Activated T-helper 2 cell treated with anti-CD3 and anti-CD28 coated beads, Interferon-gamma antibody, Interleukin-2, Interleukin-4, amounts not matched to agents 10 μg/mL and 5 μg/mL and 100 μg/mL, durations not matched to agents 14 hours and 24 hours and 36 hours (primary cell): ENCODE measurements at regions not wholly inside any gene's neighbourhood (a gene's known extent, or its start where the extent isn't known, plus 50 kb on each side); places are given as distances from the start of the nearest gene placed in this dataset.

Source experiments
- DNase-seq: peaks from one replicate; pipeline ENCODE4 v3.0.0; 2021; ENCODE audit warnings: low spot score
- H3K27ac Mint-ChIP-seq: one replicate; pipeline ENCODE4 v1.8.0; 2021; ENCODE audit warnings: mixed read lengths
- H3K27me3 Mint-ChIP-seq: one replicate; pipeline ENCODE4 v1.8.0; 2021; ENCODE audit warnings: low read depth, mixed read lengths
- H3K36me3 Mint-ChIP-seq: one replicate; pipeline ENCODE4 v1.8.0; 2021; ENCODE audit warnings: low read depth, mixed read lengths
- H3K4me1 Mint-ChIP-seq: one replicate; pipeline ENCODE4 v1.8.0; 2021; ENCODE audit warnings: low read depth, mixed read lengths
- H3K4me3 Mint-ChIP-seq: one replicate; pipeline ENCODE4 v1.8.0; 2021; ENCODE audit warnings: low read depth, mild to moderate bottlenecking, moderate library complexity, mixed read lengths
- H3K9me3 Mint-ChIP-seq: one replicate; pipeline ENCODE4 v1.8.0; 2021; ENCODE audit warnings: mixed read lengths
- intact Hi-C: fragments of 100-400 bp; cut with micrococcal nuclease; formaldehyde crosslinking; loops from one replicate; pipeline ENCODE4 v1.15.1; 2023

- H3K9me3 Mint-ChIP-seq, result no peaks in the 10 kb centered on the region
- no peaks in the 10 kb centered on the region for H3K4me1 Mint-ChIP-seq
- intact Hi-C loops, result no loop called here
- peaks cover 2% of the 10 kb centered on the region for H3K27me3 Mint-ChIP-seq
- no peak overlapping the region for H3K27ac Mint-ChIP-seq
- no peak overlapping the region for H3K4me3 Mint-ChIP-seq
- DNase-seq, result no peak
- no peaks in the 10 kb centered on the region for H3K36me3 Mint-ChIP-seq
These were observed 55.2 kb upstream of the KCNH8 start for GRCh38 chr3:19093084-19093483.

- H3K4me3 Mint-ChIP-seq, result no peak overlapping the region
- no peak overlapping the region for H3K27ac Mint-ChIP-seq
- intact Hi-C loops, result loop anchor here (10.0 kb wide), 1 partner anchor 177 kb away; no protein-coding TSS in a partner anchor
- no peaks in the 10 kb centered on the region for H3K4me1 Mint-ChIP-seq
- no peak for DNase-seq
- no peaks in the 10 kb centered on the region for H3K36me3 Mint-ChIP-seq
- H3K9me3 Mint-ChIP-seq, result no peaks in the 10 kb centered on the region
- peaks cover 2% of the 10 kb centered on the region for H3K27me3 Mint-ChIP-seq
These were observed 70.9 kb upstream of the KCNH8 start for GRCh38 chr3:19077388-19077787.

GRCh38 chr3:19075037-19075436 lies 73.3 kb upstream of the KCNH8 start:
- Mint-ChIP-seq H3K27ac (no peak overlapping the region), H3K36me3 (no peaks in the 10 kb centered on the region)
- intact Hi-C loops, result loop anchor here (10.0 kb wide), 1 partner anchor 180 kb away; no protein-coding TSS in a partner anchor

GRCh38 chr3:19074257-19074900 lies 73.9 kb upstream of the KCNH8 start:
- Mint-ChIP-seq H3K27me3 (peaks cover 2% of the 10 kb centered on the region), H3K27ac (no peak overlapping the region), H3K4me3 (no peak overlapping the region), H3K9me3 (no peaks in the 10 kb centered on the region), H3K36me3 (no peaks in the 10 kb centered on the region), H3K4me1 (no peaks in the 10 kb centered on the region)
- DNase-seq, result no peak
- intact Hi-C loops, result loop anchor here (10.0 kb wide), 1 partner anchor 180 kb away; no protein-coding TSS in a partner anchor

More at GRCh38 chr3:19075037-19075436, 73.3 kb upstream of the KCNH8 start:
- Mint-ChIP-seq H3K9me3 (no peaks in the 10 kb centered on the region), H3K27me3 (peaks cover 3% of the 10 kb centered on the region), H3K4me1 (no peaks in the 10 kb centered on the region), H3K4me3 (no peak overlapping the region)
- no peak for DNase-seq

- intact Hi-C loops, result loop anchor here (10.0 kb wide), 1 partner anchor 181 kb away; no protein-coding TSS in a partner anchor
- no peak overlapping the region for H3K4me3 Mint-ChIP-seq
- no peaks in the 10 kb centered on the region for H3K9me3 Mint-ChIP-seq
- no peak overlapping the region for H3K27ac Mint-ChIP-seq
- H3K27me3 Mint-ChIP-seq, result peaks cover 2% of the 10 kb centered on the region
- H3K4me1 Mint-ChIP-seq, result no peaks in the 10 kb centered on the region
- no peaks in the 10 kb centered on the region for H3K36me3 Mint-ChIP-seq
- DNase-seq, result no peak
These were observed 74.8 kb upstream of the KCNH8 start for GRCh38 chr3:19073341-19074105.

- Mint-ChIP-seq H3K4me3 (no peak overlapping the region), H3K27me3 (peaks cover 7% of the 10 kb centered on the region), H3K9me3 (no peaks in the 10 kb centered on the region), H3K27ac (no peak overlapping the region), H3K36me3 (no peaks in the 10 kb centered on the region), H3K4me1 (no peaks in the 10 kb centered on the region)
- intact Hi-C loops, result loop anchor here (10.0 kb wide), 1 partner anchor 184 kb away; no protein-coding TSS in a partner anchor
- no peak for DNase-seq
These were observed 78.0 kb upstream of the KCNH8 start for GRCh38 chr3:19070325-19070724.

GRCh38 chr3:19065027-19065426 lies 83.3 kb upstream of the KCNH8 start:
- no peaks in the 10 kb centered on the region for H3K9me3 Mint-ChIP-seq
- H3K4me3 Mint-ChIP-seq, result no peak overlapping the region
- DNase-seq, result no peak
- peaks cover 7% of the 10 kb centered on the region for H3K27me3 Mint-ChIP-seq
- no peaks in the 10 kb centered on the region for H3K36me3 Mint-ChIP-seq
- no peak overlapping the region for H3K27ac Mint-ChIP-seq
- intact Hi-C loops, result no loop called here
- no peaks in the 10 kb centered on the region for H3K4me1 Mint-ChIP-seq

GRCh38 chr3:19063936-19064335 lies 84.4 kb upstream of the KCNH8 start:
- Mint-ChIP-seq H3K9me3 (no peaks in the 10 kb centered on the region), H3K27me3 (peaks cover 7% of the 10 kb centered on the region), H3K4me3 (no peak overlapping the region), H3K36me3 (no peaks in the 10 kb centered on the region), H3K27ac (no peak overlapping the region), H3K4me1 (no peaks in the 10 kb centered on the region)
- intact Hi-C loops, result no loop called here
- DNase-seq, result no peak

GRCh38 chr3:19060404-19060803 lies 87.9 kb upstream of the KCNH8 start:
- Mint-ChIP-seq H3K27me3 (peaks cover 7% of the 10 kb centered on the region), H3K9me3 (no peaks in the 10 kb centered on the region), H3K36me3 (no peaks in the 10 kb centered on the region), H3K4me1 (no peaks in the 10 kb centered on the region), H3K27ac (no peak overlapping the region), H3K4me3 (no peak overlapping the region)
- no peak for DNase-seq
- intact Hi-C loops, result no loop called here

- intact Hi-C loops, result no loop called here
- H3K4me1 Mint-ChIP-seq, result no peaks in the 10 kb centered on the region
- H3K36me3 Mint-ChIP-seq, result no peaks in the 10 kb centered on the region
- no peak overlapping the region for H3K4me3 Mint-ChIP-seq
- H3K27me3 Mint-ChIP-seq, result peaks cover 3% of the 10 kb centered on the region
- DNase-seq, result no peak
- no peak overlapping the region for H3K27ac Mint-ChIP-seq
- no peaks in the 10 kb centered on the region for H3K9me3 Mint-ChIP-seq
These were observed 95.4 kb upstream of the KCNH8 start for GRCh38 chr3:19052874-19053273.

GRCh38 chr3:19046440-19046839 lies 101.9 kb upstream of the KCNH8 start:
- intact Hi-C loops, result no loop called here
- Mint-ChIP-seq H3K36me3 (no peaks in the 10 kb centered on the region), H3K4me1 (no peaks in the 10 kb centered on the region), H3K9me3 (no peaks in the 10 kb centered on the region), H3K4me3 (no peak overlapping the region), H3K27me3 (peaks cover 1% of the 10 kb centered on the region), H3K27ac (no peak overlapping the region)
- no peak for DNase-seq

- Mint-ChIP-seq H3K36me3 (no peaks in the 10 kb centered on the region), H3K27me3 (peaks cover 8% of the 10 kb centered on the region), H3K4me3 (no peak overlapping the region), H3K27ac (no peak overlapping the region), H3K4me1 (no peaks in the 10 kb centered on the region), H3K9me3 (no peaks in the 10 kb centered on the region)
- intact Hi-C loops, result no loop called here
- no peak for DNase-seq
These were observed 117.8 kb upstream of the KCNH8 start for GRCh38 chr3:19030522-19030839.

- no peak overlapping the region for H3K4me3 Mint-ChIP-seq
- intact Hi-C loops, result no loop called here
These were observed 118.3 kb upstream of the KCNH8 start for GRCh38 chr3:19029837-19030521.

More at GRCh38 chr3:19029837-19030521, 118.3 kb upstream of the KCNH8 start:
- Mint-ChIP-seq H3K27me3 (peaks cover 8% of the 10 kb centered on the region), H3K4me1 (no peaks in the 10 kb centered on the region), H3K9me3 (no peaks in the 10 kb centered on the region), H3K27ac (no peak overlapping the region), H3K36me3 (no peaks in the 10 kb centered on the region)
- DNase-seq, result no peak
